22Rv1 (cell line): ENCODE measurements at regions not wholly inside any gene's neighbourhood (a gene's known extent, or its start where the extent isn't known, plus 50 kb on each side); places are given as distances from the start of the nearest gene placed in this dataset.

Experiments used
- CTCF ChIP-seq: fragments of 450-650 bp; IDR thresholded peaks from 2 replicates; pipeline ENCODE4 v1.5.1; 2017; ENCODE audit warnings: mild to moderate bottlenecking
- ZFX ChIP-seq: fragments of 450-650 bp; IDR thresholded peaks from 2 replicates; pipeline ENCODE4 v1.6.1; 2017; ENCODE audit warnings: antibody characterized with exemption, borderline replicate concordance

- TF ChIP-seq CTCF: no peak
- TF ChIP-seq ZFX: no peak
Measured at GRCh38 chrX:7262551-7262950, 114.6 kb upstream of the PUDP start.
